CD4-positive, alpha-beta T cell treated with Interleukin-12 subunit alpha and Interleukin-12 subunit beta, for 1 hour (primary cell): ENCODE measurements at regions not wholly inside any gene's neighbourhood (a gene's known extent, or its start where the extent isn't known, plus 50 kb on each side); places are given as distances from the start of the nearest gene placed in this dataset.
"Not testable (repeated sequence)": the region's sequence is repeated elsewhere in the genome, so short reads cannot be mapped to it uniquely, and the experiment has no call there.

Experiments
- DNase-seq: peaks from one replicate; pipeline ENCODE4 v3.0.0-alpha.2; 2020

- DNase-seq = no peak
Measured at GRCh38 chr1:5730272-5731109, 261.7 kb downstream of the NPHP4 start.

GRCh38 chr1:5729636-5730145 is 262.5 kb downstream of the NPHP4 start:
- no peak for DNase-seq

GRCh38 chr1:5728663-5729355 is 263.4 kb downstream of the NPHP4 start:
- no peak for DNase-seq

GRCh38 chr1:5727871-5728643 is 264.2 kb downstream of the NPHP4 start:
- no peak for DNase-seq

GRCh38 chr1:5727191-5727590 is 265.0 kb downstream of the NPHP4 start:
- no peak for DNase-seq

GRCh38 chr1:5726586-5727184 is 265.5 kb downstream of the NPHP4 start:
- not testable (repeated sequence) for DNase-seq

- DNase-seq = no peak
Measured at GRCh38 chr1:5725855-5726585, 266.2 kb downstream of the NPHP4 start.

- no peak for DNase-seq
Measured at GRCh38 chr1:5725406-5725805, 266.8 kb downstream of the NPHP4 start.

- no peak for DNase-seq
Measured at GRCh38 chr1:5724847-5725246, 267.4 kb downstream of the NPHP4 start.

GRCh38 chr1:5722635-5723164 is 269.5 kb downstream of the NPHP4 start:
- no peak for DNase-seq

GRCh38 chr1:5721634-5722215 is 270.5 kb downstream of the NPHP4 start:
- DNase-seq = no peak

GRCh38 chr1:5720936-5721335 is 271.3 kb downstream of the NPHP4 start:
- DNase-seq = no peak

- DNase-seq = no peak
Measured at GRCh38 chr1:5720484-5720883, 271.7 kb downstream of the NPHP4 start.

- no peak for DNase-seq
Measured at GRCh38 chr1:5720045-5720444, 272.2 kb downstream of the NPHP4 start.

GRCh38 chr1:5718831-5719632 is 273.2 kb downstream of the NPHP4 start:
- DNase-seq = no peak

- no peak for DNase-seq
Measured at GRCh38 chr1:5717031-5717682, 275.1 kb downstream of the NPHP4 start.

- DNase-seq = no peak
Measured at GRCh38 chr1:5716126-5716525, 276.1 kb downstream of the NPHP4 start.

- DNase-seq = no peak
Measured at GRCh38 chr1:5713101-5714010, 278.9 kb downstream of the NPHP4 start.
